GM12878 (cell line): ENCODE measurements at regions not wholly inside any gene's neighbourhood (a gene's known extent, or its start where the extent isn't known, plus 50 kb on each side); places are given as distances from the start of the nearest gene placed in this dataset.

Experiments
- CREB1 ChIP-seq: IDR thresholded peaks from 2 replicates; pipeline ENCODE4 v1.6.1; 2012; ENCODE audit warnings: low read depth, mild to moderate bottlenecking, inconsistent platforms
- CTCF ChIP-seq, 3 experiments: IDR thresholded peaks in 2 of 3; conservative IDR thresholded peaks in 1 of 3; 2 replicates each; pipeline ENCODE4 v1.5.1; 2011; ENCODE audit warnings: low read depth in 3 of 3, low read length in 3 of 3, mild to moderate bottlenecking in 3 of 3, control low read depth in 2 of 3, moderate library complexity in 2 of 3, inconsistent platforms in 1 of 3, mixed read lengths in 1 of 3; ENCODE audit not compliant: control insufficient read depth in 2 of 3, insufficient read depth in 1 of 3; ENCODE audit errors: extremely low read depth in 1 of 3
- EP300 ChIP-seq, 2 experiments: fragments of 150-350 bp in 1 of 2; IDR thresholded peaks; 2 replicates each; pipeline ENCODE4 v1.6.1; 2011 to 2012; ENCODE audit warnings: low read depth in 2 of 2, low read length in 2 of 2, borderline replicate concordance in 1 of 2, improper control_type of control experiment in 1 of 2, inconsistent platforms in 1 of 2; ENCODE audit not compliant: control insufficient read depth in 1 of 2
- HDAC6 ChIP-seq: fragments of 200-600 bp; sonication (generic); IDR thresholded peaks from one replicate; pipeline ENCODE4 v1.8.0; 2017; ENCODE audit warnings: antibody characterized with exemption; ENCODE audit not compliant: unreplicated experiment
- NFYA ChIP-seq: IDR thresholded peaks from 2 replicates; pipeline ENCODE4 v1.6.1; 2011; ENCODE audit warnings: low read depth, mild to moderate bottlenecking, low read length, improper control_type of control experiment, borderline replicate concordance
- NR2C1 ChIP-seq: fragments of 450-650 bp; IDR thresholded peaks from 2 replicates; pipeline ENCODE4 v1.6.1; 2017; ENCODE audit warnings: antibody characterized with exemption, mild to moderate bottlenecking, moderate library complexity
- POLR2A ChIP-seq: IDR thresholded peaks from 2 replicates; pipeline ENCODE4 v1.6.1; 2011; ENCODE audit warnings: low read depth, mild to moderate bottlenecking, low read length
- RFX5 ChIP-seq: IDR thresholded peaks from 2 replicates; pipeline ENCODE4 v1.6.1; 2011; ENCODE audit warnings: low read depth, low read length, improper control_type of control experiment
- SMAD1 ChIP-seq: fragments of 450-650 bp; IDR thresholded peaks from 2 replicates; pipeline ENCODE4 v1.6.1; 2018; ENCODE audit warnings: mild to moderate bottlenecking, low read depth; ENCODE audit not compliant: partially characterized antibody
- USF1 ChIP-seq: IDR thresholded peaks from 2 replicates; pipeline ENCODE4 v1.6.1; 2011; ENCODE audit warnings: borderline replicate concordance, low read depth, mild to moderate bottlenecking, moderate library complexity, mixed read lengths, low read length; ENCODE audit not compliant: insufficient read depth; ENCODE audit errors: extremely low read length
- ZSCAN29 ChIP-seq: fragments of 450-650 bp; IDR thresholded peaks from 2 replicates; pipeline ENCODE4 v1.6.1; 2017; ENCODE audit warnings: mild to moderate bottlenecking, moderate library complexity

GRCh38 chr14:39868251-39868650 is 436.0 kb upstream of the FBXO33 start:
- TF ChIP-seq CREB1 (no peak), CTCF (IDR thresholded peaks at IDR 0.05 in 2 of 3, conservative IDR thresholded peaks at IDR 0.05 in 1 of 3; ENCODE audit: control insufficient read depth in 2 of 3, extremely low read depth in 1 of 3, insufficient read depth in 1 of 3, low read depth in 3 of 3, low read length in 3 of 3) (no peak), ZSCAN29 (no peak), POLR2A (no peak), EP300 (IDR thresholded peaks at IDR 0.05; ENCODE audit: borderline replicate concordance in 1 of 2, control insufficient read depth in 1 of 2, low read depth in 2 of 2, low read length in 2 of 2) (no peak), USF1 (no peak), RFX5 (no peak), NR2C1 (no peak), NFYA (no peak), SMAD1 (no peak), HDAC6 (no peak)
